ENCODE measurements at regions not wholly inside any gene's neighbourhood (a gene's known extent, or its start where the extent isn't known, plus 50 kb on each side); places are given as distances from the start of the nearest gene placed in this dataset.

GRCh38 chr7:106418526-106418925 lies 133.7 kb upstream of the NAMPT start:
- TF ChIP-seq NFIC (IDR thresholded peaks at IDR 0.05) (no peak), EP300 (IDR thresholded peaks at IDR 0.05; ENCODE audit: borderline replicate concordance) (no peak), ZBTB7A (IDR thresholded peaks at IDR 0.05; ENCODE audit: low read depth) (no peak), USF1 (IDR thresholded peaks at IDR 0.05) (no peak), CEBPB (IDR thresholded peaks at IDR 0.05) (no peak), TEAD4 (IDR thresholded peaks at IDR 0.05) (no peak), RAD21 (IDR thresholded peaks at IDR 0.05; ENCODE audit: low read depth) (no peak), MAX (IDR thresholded peaks at IDR 0.05) (no peak), EGR1 (IDR thresholded peaks at IDR 0.05) (no peak)

- no peak for TF ChIP-seq RAD21 (IDR thresholded peaks at IDR 0.05; ENCODE audit: low read depth)
- TF ChIP-seq TCF12 (IDR thresholded peaks at IDR 0.05; ENCODE audit: low read depth) = no peak
- no peak for TF ChIP-seq CEBPB (IDR thresholded peaks at IDR 0.05)
- TF ChIP-seq EGR1 (IDR thresholded peaks at IDR 0.05) = no peak
- TF ChIP-seq EP300 (IDR thresholded peaks at IDR 0.05; ENCODE audit: borderline replicate concordance) = no peak
- TF ChIP-seq USF1 (IDR thresholded peaks at IDR 0.05) = no peak
- TF ChIP-seq ZBTB7A (IDR thresholded peaks at IDR 0.05; ENCODE audit: low read depth) = no peak
- no peak for TF ChIP-seq REST (IDR thresholded peaks at IDR 0.05; ENCODE audit: low read depth)
- TF ChIP-seq CREB1 (IDR thresholded peaks at IDR 0.05; ENCODE audit: low read depth) = no peak
- TF ChIP-seq MAX (IDR thresholded peaks at IDR 0.05) = no peak
- TF ChIP-seq NFIC (IDR thresholded peaks at IDR 0.05) = no peak
- no peak for TF ChIP-seq TAF1 (IDR thresholded peaks at IDR 0.05; ENCODE audit: low read depth)
- TF ChIP-seq TEAD4 (IDR thresholded peaks at IDR 0.05) = no peak
- no peak for TF ChIP-seq YY1 (IDR thresholded peaks at IDR 0.05; ENCODE audit: low read depth)
- TF ChIP-seq FOXM1 (IDR thresholded peaks at IDR 0.05; ENCODE audit: borderline replicate concordance, low read depth) = no peak
These were observed 133.3 kb upstream of the NAMPT start for GRCh38 chr7:106418094-106418493.

- TF ChIP-seq USF1 (IDR thresholded peaks at IDR 0.05) (no peak), TAF1 (IDR thresholded peaks at IDR 0.05; ENCODE audit: low read depth) (no peak), CREB1 (IDR thresholded peaks at IDR 0.05; ENCODE audit: low read depth) (no peak), MAX (IDR thresholded peaks at IDR 0.05) (no peak), REST (IDR thresholded peaks at IDR 0.05; ENCODE audit: low read depth) (no peak), FOXM1 (IDR thresholded peaks at IDR 0.05; ENCODE audit: borderline replicate concordance, low read depth) (no peak), NFIC (IDR thresholded peaks at IDR 0.05) (no peak)
These were observed 132.6 kb upstream of the NAMPT start for GRCh38 chr7:106417273-106417902.

GRCh38 chr7:106416430-106416829 lies 131.6 kb upstream of the NAMPT start:
- TF ChIP-seq USF1 (IDR thresholded peaks at IDR 0.05) = no peak
- TF ChIP-seq CEBPB (IDR thresholded peaks at IDR 0.05) = no peak
- no peak for TF ChIP-seq REST (IDR thresholded peaks at IDR 0.05; ENCODE audit: low read depth)
- no peak for TF ChIP-seq RAD21 (IDR thresholded peaks at IDR 0.05; ENCODE audit: low read depth)
